K562 (cell line): ENCODE measurements at regions not wholly inside any gene's neighbourhood (a gene's known extent, or its start where the extent isn't known, plus 50 kb on each side); places are given as distances from the start of the nearest gene placed in this dataset.

Experiments used
- ATAC-seq: fragments of 200-7000 bp; cut with Tn5 transposase; 3 replicates; pipeline ENCODE4 v1.9.1; 2020; ENCODE audit warnings: moderate library complexity
- BruUV-seq: library from RNA; stranded (reverse); fragments of 400-500 nt; replicated peaks from 2 replicates; lab custom pipeline; 2021; lab: Mats Ljungman, UMichigan
- CTCF ChIA-PET: fragments of 300-600 bp; formaldehyde crosslinking; extraction: SDS; loops from one replicate; lab custom pipeline; 2021; ENCODE audit warnings: low intra/inter-chr PET ratio; lab: Yijun Ruan, JAX
- POLR2A ChIA-PET: fragments of 300-600, 350-650 bp; sonication (Branson Sonifier 250); formaldehyde crosslinking; extraction: SDS; loops from one replicate; lab custom pipeline; 2021; ENCODE audit warnings: antibody characterized with exemption, inconsistent platforms; lab: Yijun Ruan, JAX
- DNase-seq, 4 experiments: peaks; one replicate each; pipeline versions ENCODE4 v3.0.0 to v3.0.0-alpha.2; 2011 to 2018; ENCODE audit warnings: low spot score in 3 of 4, mixed read lengths in 3 of 4; ENCODE audit errors: extremely low read depth in 1 of 4
- FAIRE-seq: peaks from 2 replicates; lab custom pipeline; 2011; peaks lifted over from hg19 to GRCh38; lab: Jason Lieb, UNC
- H2AFZ ChIP-seq: 2 replicates; pipeline ENCODE4 v1.6.0; 2011; ENCODE audit warnings: low read depth, low read length, control low read depth, inconsistent platforms
- H3K27ac ChIP-seq: fragments of 200-600 bp; 3 replicates; pipeline ENCODE4 v1.8.0; 2011; ENCODE audit warnings: low read depth, mild to moderate bottlenecking, control low read depth, inconsistent platforms, low read length, moderate library complexity, mixed read lengths; ENCODE audit errors: extremely low read depth
- H3K27me3 ChIP-seq, 2 experiments: fragments of 300-600 bp in 1 of 2; 2 replicates in 1 of 2; 3 replicates in 1 of 2; pipeline versions ENCODE4 v1.6.0 to v1.8.0; 2011; ENCODE audit warnings: inconsistent platforms in 2 of 2, low read length in 2 of 2, mild to moderate bottlenecking in 1 of 2, mixed read lengths in 1 of 2, moderate library complexity in 1 of 2; ENCODE audit not compliant: control insufficient read depth in 2 of 2, insufficient read depth in 2 of 2
- H3K36me3 ChIP-seq: fragments of 300-600 bp; 3 replicates; pipeline ENCODE4 v1.8.0; 2011; ENCODE audit warnings: mild to moderate bottlenecking, low read length, inconsistent platforms; ENCODE audit not compliant: control insufficient read depth, insufficient read depth
- H3K4me1 ChIP-seq, 2 experiments: fragments of 200-600 bp in 1 of 2; replicated peaks in 1 of 2; 2 replicates in 1 of 2; 3 replicates in 1 of 2; pipeline versions ENCODE4 v1.5.1 to v1.8.0; 2011; ENCODE audit warnings: inconsistent platforms in 2 of 2, low read length in 2 of 2, mild to moderate bottlenecking in 1 of 2, mixed read lengths in 1 of 2, moderate library complexity in 1 of 2; ENCODE audit not compliant: control insufficient read depth in 2 of 2, insufficient read depth in 2 of 2
- H3K4me2 ChIP-seq: 2 replicates; pipeline ENCODE4 v1.6.1; 2011; ENCODE audit warnings: low read length, control low read depth, inconsistent platforms, mixed read lengths; ENCODE audit not compliant: insufficient read depth
- H3K4me3 ChIP-seq: fragments of 200-600 bp; sonication (generic), shearing (Covaris generic); 2 replicates; pipeline ENCODE4 v1.5.1; 2016; ENCODE audit warnings: control low read depth, inconsistent platforms
- H3K79me2 ChIP-seq: fragments of 200-600 bp; 3 replicates; pipeline ENCODE4 v1.8.0; 2011; ENCODE audit warnings: low read length, inconsistent platforms; ENCODE audit not compliant: control insufficient read depth, insufficient read depth
- H3K9ac ChIP-seq, 2 experiments: 2 replicates each; pipeline versions ENCODE4 v1.6.0 to v1.6.1; 2011; ENCODE audit warnings: low read depth in 2 of 2, low read length in 2 of 2, control low read depth in 1 of 2, inconsistent platforms in 1 of 2, mild to moderate bottlenecking in 1 of 2, mixed read lengths in 1 of 2; ENCODE audit not compliant: insufficient read depth in 1 of 2
- H3K9me1 ChIP-seq: one replicate; pipeline ENCODE4 v1.6.0; 2011; ENCODE audit warnings: inconsistent platforms, mild to moderate bottlenecking, low read length, moderate library complexity; ENCODE audit not compliant: control insufficient read depth, insufficient read depth
- H3K9me3 ChIP-seq: replicated peaks from 2 replicates; pipeline ENCODE4 v1.5.1; 2011; ENCODE audit warnings: low read depth, low read length, inconsistent platforms; ENCODE audit not compliant: control insufficient read depth, insufficient read depth
- H4K20me1 ChIP-seq: replicated peaks from 2 replicates; pipeline ENCODE4 v1.6.1; 2011; ENCODE audit warnings: low read length, inconsistent platforms, mixed read lengths; ENCODE audit not compliant: control insufficient read depth, insufficient read depth
- ARID3B ChIP-seq: fragments of 250-450 bp; sonication (Bioruptor Pico); IDR thresholded peaks from 2 replicates; pipeline ENCODE4 v1.4.0; 2020; ENCODE audit warnings: borderline replicate concordance
- CBFA2T2 ChIP-seq: fragments of 450-650 bp; conservative IDR thresholded peaks from 2 replicates; pipeline ENCODE4 v1.6.1; 2017; ENCODE audit warnings: mild to moderate bottlenecking
- DACH1 ChIP-seq: fragments of 450-650 bp; IDR thresholded peaks from 2 replicates; pipeline ENCODE4 v1.6.1; 2018; ENCODE audit not compliant: partially characterized antibody
- ELF4 ChIP-seq: fragments of 450-650 bp; formaldehyde crosslinking; IDR thresholded peaks from 2 replicates; pipeline ENCODE4 v1.4.0; 2022; ENCODE audit warnings: missing genetic modification characterization
- HDAC8 ChIP-seq: fragments of 450-650 bp; IDR thresholded peaks from 2 replicates; pipeline ENCODE4 v1.6.1; 2016; ENCODE audit warnings: mild to moderate bottlenecking, missing genetic modification characterization, moderate library complexity, missing compliant biosample characterization
- PTBP1 ChIP-seq: fragments of 200-400 bp; formaldehyde crosslinking; IDR thresholded peaks from 2 replicates; pipeline ENCODE4 v1.6.1; 2017; ENCODE audit warnings: low read depth, low read length
- SAFB ChIP-seq: fragments of 200-400 bp; formaldehyde crosslinking; IDR thresholded peaks from 2 replicates; pipeline ENCODE4 v1.6.1; 2017; ENCODE audit warnings: low read depth, low read length, borderline replicate concordance
- SREBF2 ChIP-seq: sonication (generic); formaldehyde crosslinking; IDR thresholded peaks from 2 replicates; pipeline ENCODE4 v1.4.0; 2020; ENCODE audit warnings: mild to moderate bottlenecking, missing genetic modification reagents
- WHSC1 ChIP-seq: IDR thresholded peaks from one replicate; pipeline ENCODE4 v1.6.1; 2012; ENCODE audit warnings: low read length, control low read depth, inconsistent platforms
- ZC3H11A ChIP-seq: IDR thresholded peaks from 2 replicates; pipeline ENCODE4 v1.6.1; 2012; ENCODE audit warnings: low read depth, low read length, improper control_type of control experiment
- ZKSCAN8 ChIP-seq: fragments of 200-800 bp; sonication (Bioruptor generic); IDR thresholded peaks from 2 replicates; pipeline ENCODE4 v1.6.1; 2016; ENCODE audit warnings: missing genetic modification characterization, missing compliant biosample characterization
- ZNF232 ChIP-seq: sonication (generic); formaldehyde crosslinking; IDR thresholded peaks from 2 replicates; pipeline ENCODE4 v1.8.0; 2022; ENCODE audit warnings: mild to moderate bottlenecking, missing genetic modification reagents
- ZNF507 ChIP-seq: conservative IDR thresholded peaks from 2 replicates; pipeline ENCODE4 v1.6.1; 2017; ENCODE audit warnings: missing genetic modification characterization, missing compliant biosample characterization
- ZNF512 ChIP-seq: IDR thresholded peaks from 2 replicates; pipeline ENCODE4 v1.6.1; 2016; ENCODE audit warnings: missing genetic modification characterization, missing compliant biosample characterization
- ZNF589 ChIP-seq: fragments of 200-800 bp; sonication (Bioruptor generic); IDR thresholded peaks from 2 replicates; pipeline ENCODE4 v1.6.1; 2016; ENCODE audit warnings: low read depth, missing genetic modification characterization, missing compliant biosample characterization
- WGBS: fragments of 100-300 bp; shearing (Covaris generic); methylation state at CpG from one replicate; pipeline ENCODE4 v1.1.6; 2016; ENCODE audit warnings: low coverage, mixed read lengths; ENCODE audit not compliant: insufficient coverage; ENCODE audit errors: missing lambda C conversion rate; 5-methylcytosine and 5-hydroxymethylcytosine counted together
- in situ Hi-C: fragments of 300-500 bp; cut with MboI; formaldehyde crosslinking; loops from 4 replicates; pipeline ENCODE4 v1.15.0; 2018; ENCODE audit warnings: inconsistent platforms, mixed read lengths
- intact Hi-C: fragments of 100-400 bp; cut with micrococcal nuclease; formaldehyde crosslinking; loops from 2 replicates; pipeline ENCODE4 v1.14.2; 2022

DNA sequence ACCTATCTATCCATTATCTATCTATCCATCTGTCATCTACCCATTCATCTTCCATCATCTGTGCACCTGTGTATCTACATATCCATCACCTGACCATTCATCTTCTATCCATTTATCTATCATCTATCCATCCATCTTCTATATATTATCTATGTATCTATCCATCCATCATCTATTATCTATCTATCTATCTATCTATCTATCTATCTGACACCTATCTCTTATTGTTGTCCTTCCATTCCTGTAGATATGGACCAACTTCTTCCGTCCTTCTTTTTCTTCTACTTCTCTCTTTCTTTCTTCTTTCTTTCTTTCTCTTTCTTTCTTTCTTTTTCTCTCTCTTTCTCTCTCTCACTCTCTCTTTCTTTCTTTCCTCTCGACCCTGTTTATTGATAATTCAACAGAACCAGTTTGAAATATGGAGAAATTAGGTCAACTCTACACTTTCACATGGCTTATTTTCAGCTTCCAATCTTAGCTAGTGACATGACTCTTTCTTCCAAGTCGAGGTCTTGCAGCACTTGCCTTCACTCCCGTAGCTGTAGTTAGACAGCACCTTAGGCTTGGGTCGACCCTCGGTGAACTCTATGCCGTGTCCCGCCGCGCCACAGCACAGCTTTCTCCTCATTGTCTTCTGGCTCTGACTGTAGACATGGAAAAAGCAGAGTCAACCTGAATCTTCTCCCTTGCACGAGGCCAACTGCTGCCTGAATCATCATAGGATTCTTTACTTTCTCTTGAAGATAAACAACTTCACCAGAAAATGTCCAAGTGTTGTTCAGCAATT, 110.4 kb upstream of the EXOC2 start:
- no peaks in the 10 kb centered on the region for H3K79me2 ChIP-seq
- H3K27me3 ChIP-seq, result peaks cover 11 to 36% of the 10 kb centered on the region in 2 experiments
- ChIA-PET POLR2A (interaction anchor here (1.4 kb wide), 1 partner anchor 14 kb away, joined by 4 read pairs; no protein-coding TSS in a partner anchor), CTCF (interaction anchor here (0.7 kb wide), 1 partner anchor 691 kb away, joined by 3 read pairs; no protein-coding TSS in a partner anchor)
- H3K9me3 ChIP-seq, result no peaks in the 10 kb centered on the region
- DNase-seq (no peak), ATAC-seq (no peak), FAIRE-seq (no peak)
- H3K4me3 ChIP-seq, result no peak overlapping the region
- H2AFZ ChIP-seq, result no peak overlapping the region
- H3K9ac ChIP-seq, result no peak overlapping the region
- TF ChIP-seq ZNF507 (tag), result no peak
- TF ChIP-seq ARID3B (CRISPR knock-in tag), result no peak
- TF ChIP-seq SREBF2 (CRISPR knock-in tag), result no peak
- no peak for TF ChIP-seq HDAC8 (tag)
- no peak for TF ChIP-seq ZKSCAN8 (CRISPR knock-in tag)
- no peak for TF ChIP-seq ZC3H11A
- no peak for TF ChIP-seq SAFB
- no peak for TF ChIP-seq ZNF232 (CRISPR knock-in tag)
- peak; percentile 67 for TF ChIP-seq DACH1
- TF ChIP-seq ZNF589 (CRISPR knock-in tag), result no peak
- peak; percentile 50 for TF ChIP-seq ZNF512 (tag)
- no peak for TF ChIP-seq PTBP1
- TF ChIP-seq CBFA2T2, result no peak
- no peak for TF ChIP-seq WHSC1
- no peak for TF ChIP-seq ELF4 (CRISPR knock-in tag)
- H4K20me1 ChIP-seq, result no peaks in the 10 kb centered on the region
- no peaks in the 10 kb centered on the region for H3K4me1 ChIP-seq
- no peaks in the 10 kb centered on the region for H3K9me1 ChIP-seq
- H3K27ac ChIP-seq, result no peak overlapping the region
- 4% methylated on average over 11 of the region's 11 CpGs for WGBS
- intact Hi-C loops (loop anchor here (10.0 kb wide), 1 partner anchor 91 kb away; no protein-coding TSS in a partner anchor), in situ Hi-C loops (no loop called here)
- no peaks in the 10 kb centered on the region for H3K36me3 ChIP-seq
- BruUV-seq, result no TSS peak
- no peak overlapping the region for H3K4me2 ChIP-seq
